ENCODE measurements at regions not wholly inside any gene's neighbourhood (a gene's known extent, or its start where the extent isn't known, plus 50 kb on each side); places are given as distances from the start of the nearest gene placed in this dataset.

GRCh38 chrX:139286342-139286741 lies 244.2 kb upstream of the F9 start:
- no peak for TF ChIP-seq CTCF (IDR thresholded peaks at IDR 0.05)
- no peak for TF ChIP-seq EZH2 (IDR thresholded peaks at IDR 0.05; ENCODE audit: borderline replicate concordance, insufficient read depth, low read depth, low read length, poor library complexity, severe bottlenecking)
